GM12872 (cell line): ENCODE measurements at regions not wholly inside any gene's neighbourhood (a gene's known extent, or its start where the extent isn't known, plus 50 kb on each side); places are given as distances from the start of the nearest gene placed in this dataset.

Experiments used
- CTCF ChIP-seq: IDR thresholded peaks from 3 replicates; pipeline ENCODE4 v1.5.1; 2011; ENCODE audit warnings: low read depth, mild to moderate bottlenecking, low read length, moderate library complexity; ENCODE audit not compliant: insufficient read depth

DNA sequence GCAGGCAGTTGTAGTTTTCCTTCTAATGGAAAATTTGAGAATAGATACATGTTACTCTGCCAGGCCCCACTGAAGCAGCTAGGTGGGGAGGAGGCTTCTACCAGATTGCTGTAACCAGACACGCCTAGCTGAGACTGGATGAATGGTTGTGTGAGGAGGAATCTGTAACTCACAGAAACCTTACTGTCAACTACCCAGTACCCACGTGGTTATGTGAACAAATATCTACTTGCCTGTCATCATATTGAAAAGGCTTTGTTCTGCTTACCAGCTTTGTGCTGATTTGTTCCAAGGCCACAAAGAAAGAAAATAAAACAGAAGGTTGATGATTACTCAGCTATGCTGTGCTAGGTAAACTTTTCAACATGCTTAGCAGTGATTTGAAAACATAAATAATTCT lies 167.2 kb downstream of the CAPZA3 start:
- TF ChIP-seq CTCF: no peak

DNA sequence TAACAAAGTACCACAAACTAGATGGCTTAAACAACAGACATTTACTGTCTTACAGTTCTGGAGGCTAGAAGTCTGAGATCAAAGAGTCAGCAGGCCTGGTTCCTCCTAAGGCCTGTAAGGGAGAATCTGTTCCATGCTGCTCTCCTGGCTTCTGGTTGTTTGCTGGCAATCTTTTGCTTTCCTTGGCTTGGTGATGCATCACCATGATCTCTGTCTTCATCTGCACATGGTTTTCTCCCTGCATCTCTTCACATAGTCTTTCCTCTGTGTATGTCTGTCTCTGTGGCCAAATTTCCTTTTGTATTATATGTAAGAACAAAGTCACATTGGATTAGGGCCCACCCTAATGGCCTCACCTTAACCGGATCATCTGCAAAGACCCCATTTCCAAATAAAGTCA lies 168.5 kb downstream of the CAPZA3 start:
- TF ChIP-seq CTCF: no peak

DNA sequence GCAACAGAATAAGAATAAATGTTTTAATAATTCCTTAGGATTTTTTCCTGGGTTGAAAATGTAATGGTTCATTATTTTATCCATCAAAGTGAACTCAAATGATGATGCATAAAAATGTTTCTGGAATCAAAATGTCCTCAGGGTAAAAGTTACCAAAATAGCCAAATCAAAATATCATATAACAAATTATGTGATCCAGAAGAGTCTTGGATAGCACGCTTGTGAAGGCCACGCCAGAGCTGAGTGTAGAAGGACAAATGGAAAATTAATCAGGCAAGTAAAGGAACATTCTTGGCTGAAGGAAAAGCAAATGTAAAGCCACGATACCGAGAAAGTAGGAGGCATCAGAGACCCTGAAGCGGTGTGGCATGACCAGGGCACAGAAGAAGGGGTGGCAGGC lies 169.2 kb downstream of the CAPZA3 start:
- TF ChIP-seq CTCF: no peak

DNA sequence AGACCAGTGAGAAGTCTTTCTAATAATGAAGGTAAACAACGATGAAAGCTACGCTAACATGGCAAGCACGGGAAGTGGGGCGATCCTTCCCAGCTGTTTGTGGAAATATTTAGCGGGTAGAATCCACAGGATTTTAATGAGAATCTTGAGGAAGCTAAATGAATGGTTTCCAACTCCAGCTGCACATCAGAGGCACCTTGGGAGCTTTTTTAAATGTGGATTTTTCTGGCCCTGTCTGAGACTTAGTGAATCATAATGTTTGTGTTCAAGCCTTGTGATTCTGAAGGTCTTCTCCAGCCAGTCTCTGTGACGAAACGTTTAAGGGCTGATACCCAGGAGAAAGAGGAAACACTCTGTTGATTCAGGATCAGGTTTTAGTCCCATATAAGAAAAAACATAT lies 169.8 kb downstream of the CAPZA3 start:
- TF ChIP-seq CTCF: no peak

- TF ChIP-seq CTCF: no peak
Observed at GRCh38 chr12:18908191-18908590, 170.3 kb downstream of the CAPZA3 start.

GRCh38 chr12:18919871-18920511 lies 182.1 kb downstream of the CAPZA3 start:
- no peak for TF ChIP-seq CTCF

DNA sequence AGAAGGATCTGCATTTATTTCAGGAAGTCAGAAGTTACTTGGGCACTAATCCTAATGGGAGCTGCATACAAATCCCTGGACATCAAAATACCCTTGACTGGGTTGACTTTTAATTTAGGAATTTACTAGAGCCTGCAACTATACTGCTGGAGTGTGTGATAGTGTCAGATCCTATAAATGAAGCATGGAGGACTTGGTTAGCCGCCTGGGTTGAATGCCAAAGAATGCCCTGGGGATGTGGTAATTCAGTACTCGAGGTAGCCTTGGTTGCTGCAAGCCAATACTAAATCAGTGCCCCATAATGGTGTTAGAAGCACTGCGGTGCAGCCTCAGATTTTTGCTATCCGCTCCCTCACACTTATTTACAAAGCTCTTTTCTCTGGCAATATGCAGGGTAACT lies 184.9 kb downstream of the CAPZA3 start:
- no peak for TF ChIP-seq CTCF
